ENCODE measurements at regions not wholly inside any gene's neighbourhood (a gene's known extent, or its start where the extent isn't known, plus 50 kb on each side); places are given as distances from the start of the nearest gene placed in this dataset.

GRCh38 chr10:29753283-29753682, 118.5 kb upstream of the SVIL start:
- WGBS: 91% methylated on average over 7 of the region's 7 CpGs

GRCh38 chr10:29751684-29752083, 116.9 kb upstream of the SVIL start:
- no peaks in the 10 kb centered on the region for H3K9me3 ChIP-seq (ENCODE audit: control insufficient read depth in 4 of 4, low read length in 3 of 4)
- H3K36me3 ChIP-seq (ENCODE audit: control insufficient read depth in 4 of 4, insufficient read depth in 3 of 4, low read depth in 1 of 4, low read length in 3 of 4): no peaks in the 10 kb centered on the region
- peaks cover 2 to 6% (median 3%) of the 10 kb centered on the region in 4 donors for H3K4me1 ChIP-seq (ENCODE audit: control insufficient read depth in 4 of 4, insufficient read depth in 4 of 4, low read length in 3 of 4)
- 85% methylated on average over 4 of the region's 4 CpGs for WGBS
- no peak overlapping the region for H3K9ac ChIP-seq (ENCODE audit: low read depth in 1 of 2, low read length in 2 of 2)
- no peak for DNase-seq (ENCODE audit: low spot score)
- H3K4me3 ChIP-seq (ENCODE audit: low read depth in 1 of 3, low read length in 3 of 3): no peak overlapping the region
- peak overlapping the region in 1 of 2 donors; percentile 33 for H3K27ac ChIP-seq (ENCODE audit: low read depth in 1 of 2, low read length in 2 of 2)
- no peaks in the 10 kb centered on the region for H3K27me3 ChIP-seq (ENCODE audit: control insufficient read depth in 4 of 4, insufficient read depth in 4 of 4, low read length in 3 of 4)
- TF ChIP-seq RAD21 (IDR thresholded peaks at IDR 0.05): no peak
- no peak for TF ChIP-seq EGR1 (IDR thresholded peaks at IDR 0.05; ENCODE audit: low read depth in 2 of 2)
- no peak for TF ChIP-seq ZBTB33 (IDR thresholded peaks at IDR 0.05)
- TF ChIP-seq GABPA (IDR thresholded peaks at IDR 0.05 in 1 of 2, conservative IDR thresholded peaks at IDR 0.05 in 1 of 2): no peak
- TF ChIP-seq NR2F2 (IDR thresholded peaks at IDR 0.05): no peak
- TF ChIP-seq RXRA (IDR thresholded peaks at IDR 0.05): no peak
- TF ChIP-seq TAF1 (conservative IDR thresholded peaks at IDR 0.05): no peak
- no peak for TF ChIP-seq SP1 (IDR thresholded peaks at IDR 0.05)
- no peak for TF ChIP-seq FOXA1 (IDR thresholded peaks at IDR 0.05)
- TF ChIP-seq HNF4G (IDR thresholded peaks at IDR 0.05): no peak
- TF ChIP-seq FOXA2 (IDR thresholded peaks at IDR 0.05): no peak
- no peak for TF ChIP-seq JUND (IDR thresholded peaks at IDR 0.05)
- no peak for TF ChIP-seq YY1 (IDR thresholded peaks at IDR 0.05)
- no peak for TF ChIP-seq ATF3 (IDR thresholded peaks at IDR 0.05)
- no peak for TF ChIP-seq CTCF (IDR thresholded peaks at IDR 0.05; ENCODE audit: low read depth, low read length, missing input control)
- no peak for TF ChIP-seq HNF4A (conservative IDR thresholded peaks at IDR 0.05)

More at GRCh38 chr10:29753283-29753682, 118.5 kb upstream of the SVIL start:
- no peak overlapping the region for H3K9ac ChIP-seq (ENCODE audit: low read depth in 1 of 2, low read length in 2 of 2)
- no peaks in the 10 kb centered on the region for H3K9me3 ChIP-seq (ENCODE audit: control insufficient read depth in 4 of 4, low read length in 3 of 4)
- no peak for TF ChIP-seq FOXA1 (IDR thresholded peaks at IDR 0.05)
- TF ChIP-seq RXRA (IDR thresholded peaks at IDR 0.05): no peak
- no peak for TF ChIP-seq RAD21 (IDR thresholded peaks at IDR 0.05)
- TF ChIP-seq HNF4G (IDR thresholded peaks at IDR 0.05): no peak
- no peak for TF ChIP-seq NR2F2 (IDR thresholded peaks at IDR 0.05)
- no peak for TF ChIP-seq GABPA (IDR thresholded peaks at IDR 0.05 in 1 of 2, conservative IDR thresholded peaks at IDR 0.05 in 1 of 2)
- no peak for TF ChIP-seq JUND (IDR thresholded peaks at IDR 0.05)
- H3K4me1 ChIP-seq (ENCODE audit: control insufficient read depth in 4 of 4, insufficient read depth in 4 of 4, low read length in 3 of 4): peaks cover 5 to 22% (median 16%) of the 10 kb centered on the region in 4 donors
- H3K4me3 ChIP-seq (ENCODE audit: low read depth in 1 of 3, low read length in 3 of 3): no peak overlapping the region
- no peak for DNase-seq (ENCODE audit: low spot score)
- H3K27ac ChIP-seq (ENCODE audit: low read depth in 1 of 2, low read length in 2 of 2): no peak overlapping the region
- H3K27me3 ChIP-seq (ENCODE audit: control insufficient read depth in 4 of 4, insufficient read depth in 4 of 4, low read length in 3 of 4): no peaks in the 10 kb centered on the region
- H3K36me3 ChIP-seq (ENCODE audit: control insufficient read depth in 4 of 4, insufficient read depth in 3 of 4, low read depth in 1 of 4, low read length in 3 of 4): no peaks in the 10 kb centered on the region

GRCh38 chr10:29751240-29751639, 116.5 kb upstream of the SVIL start:
- Histone ChIP-seq H3K4me1 (ENCODE audit: control insufficient read depth in 4 of 4, insufficient read depth in 4 of 4, low read length in 3 of 4) (peaks cover 2 to 4% (median 3%) of the 10 kb centered on the region in 4 donors), H3K36me3 (ENCODE audit: control insufficient read depth in 4 of 4, insufficient read depth in 3 of 4, low read depth in 1 of 4, low read length in 3 of 4) (no peaks in the 10 kb centered on the region), H3K27ac (ENCODE audit: low read depth in 1 of 2, low read length in 2 of 2) (peak overlapping the region in 1 of 2 donors; percentile 33), H3K9ac (ENCODE audit: low read depth in 1 of 2, low read length in 2 of 2) (no peak overlapping the region), H3K9me3 (ENCODE audit: control insufficient read depth in 4 of 4, low read length in 3 of 4) (no peaks in the 10 kb centered on the region), H3K27me3 (ENCODE audit: control insufficient read depth in 4 of 4, insufficient read depth in 4 of 4, low read length in 3 of 4) (no peaks in the 10 kb centered on the region), H3K4me3 (ENCODE audit: low read depth in 1 of 3, low read length in 3 of 3) (no peak overlapping the region)
- DNase-seq (ENCODE audit: low spot score): no peak
- no peak for TF ChIP-seq HNF4G (IDR thresholded peaks at IDR 0.05)
- TF ChIP-seq MAX (IDR thresholded peaks at IDR 0.05): no peak
- peak in 1 of 2 donors; percentile 38 for TF ChIP-seq HNF4A (conservative IDR thresholded peaks at IDR 0.05)
- peak in 1 of 2 donors; percentile 19 for TF ChIP-seq RXRA (IDR thresholded peaks at IDR 0.05)
- WGBS: 70% methylated on average over 2 of the region's 2 CpGs
